ENCODE measurements at regions not wholly inside any gene's neighbourhood (a gene's known extent, or its start where the extent isn't known, plus 50 kb on each side); places are given as distances from the start of the nearest gene placed in this dataset.
"Not testable (repeated sequence)": the region's sequence is repeated elsewhere in the genome, so short reads cannot be mapped to it uniquely, and the experiment has no call there.

- Histone ChIP-seq H3K36me3 (replicated peaks in 1 of 2; ENCODE audit: control extremely low read depth in 1 of 2, control insufficient read depth in 1 of 2, extremely low read depth in 1 of 2, insufficient read depth in 2 of 2, low read length in 1 of 2) (no peaks in the 10 kb centered on the region), H3K27ac (ENCODE audit: low read length in 2 of 2) (no peak overlapping the region), H3K27me3 (replicated peaks in 1 of 4; ENCODE audit: control extremely low read depth in 1 of 4, control insufficient read depth in 3 of 4, insufficient read depth in 4 of 4, low read length in 3 of 4) (no peaks in the 10 kb centered on the region), H3K79me2 (ENCODE audit: control insufficient read depth, insufficient read depth, low read length) (no peaks in the 10 kb centered on the region), H3K4me2 (replicated peaks; ENCODE audit: low read depth, low read length, poor library complexity, severe bottlenecking) (no peak overlapping the region), H3K4me1 (ENCODE audit: control insufficient read depth in 2 of 2, insufficient read depth in 2 of 2, low read length in 2 of 2) (no peaks in the 10 kb centered on the region), H4K20me1 (ENCODE audit: control insufficient read depth, insufficient read depth, low read length, poor library complexity, severe bottlenecking) (no peaks in the 10 kb centered on the region), H3K9ac (ENCODE audit: low read length) (no peak overlapping the region), H3K9me3 (ENCODE audit: control extremely low read depth in 1 of 3, control insufficient read depth in 2 of 3, insufficient read depth in 1 of 3, low read length in 2 of 3) (no peaks in the 10 kb centered on the region), H2AFZ (ENCODE audit: insufficient read depth, low read depth, low read length, poor library complexity, severe bottlenecking) (no peak overlapping the region), H3K4me3 (ENCODE audit: control extremely low read depth in 1 of 5, extremely low read depth in 1 of 5, insufficient read depth in 1 of 5, low read depth in 2 of 5, low read length in 4 of 5) (no peak overlapping the region)
- DNase-seq = no peak
- Mint-ChIP-seq H3K27ac (no peak overlapping the region), H3K27me3 (no peaks in the 10 kb centered on the region), H3K4me1 (no peaks in the 10 kb centered on the region), H3K9me3 (ENCODE audit: insufficient read depth) (no peaks in the 10 kb centered on the region), H3K4me3 (no peak overlapping the region)
- no peak for ATAC-seq (ENCODE audit: low read depth)
- no CpG with 5 or more reads among the region's 1 CpG for WGBS (ENCODE audit: insufficient coverage)
- no peak for TF ChIP-seq EZH2 (IDR thresholded peaks at IDR 0.05; ENCODE audit: borderline replicate concordance, insufficient read depth, low read depth, low read length, poor library complexity, severe bottlenecking)
- TF ChIP-seq CTCF (IDR thresholded peaks at IDR 0.05) = no peak
- intact Hi-C loops (cut with micrococcal nuclease) = no loop called here
- ChIA-PET POLR2A (no interaction called here), CTCF (no interaction called here)
Observed at GRCh38 chr5:165035520-165035919, 1530.1 kb downstream of the MAT2B start.

- ChIA-PET CTCF (no interaction called here), POLR2A (no interaction called here)
- H3K4me3 Mint-ChIP-seq = no peak overlapping the region
- Histone ChIP-seq H3K4me1 (ENCODE audit: control insufficient read depth in 2 of 2, insufficient read depth in 2 of 2, low read length in 2 of 2) (no peaks in the 10 kb centered on the region), H4K20me1 (ENCODE audit: control insufficient read depth, insufficient read depth, low read length, poor library complexity, severe bottlenecking) (no peaks in the 10 kb centered on the region), H3K4me2 (replicated peaks; ENCODE audit: low read depth, low read length, poor library complexity, severe bottlenecking) (no peak overlapping the region), H3K9ac (ENCODE audit: low read length) (no peak overlapping the region), H3K27me3 (replicated peaks in 1 of 4; ENCODE audit: control extremely low read depth in 1 of 4, control insufficient read depth in 3 of 4, insufficient read depth in 4 of 4, low read length in 3 of 4) (no peaks in the 10 kb centered on the region), H3K27ac (ENCODE audit: low read length in 2 of 2) (no peak overlapping the region), H3K79me2 (ENCODE audit: control insufficient read depth, insufficient read depth, low read length) (no peaks in the 10 kb centered on the region), H3K4me3 (ENCODE audit: control extremely low read depth in 1 of 5, extremely low read depth in 1 of 5, insufficient read depth in 1 of 5, low read depth in 2 of 5, low read length in 4 of 5) (no peak overlapping the region), H3K36me3 (replicated peaks in 1 of 2; ENCODE audit: control extremely low read depth in 1 of 2, control insufficient read depth in 1 of 2, extremely low read depth in 1 of 2, insufficient read depth in 2 of 2, low read length in 1 of 2) (no peaks in the 10 kb centered on the region), H2AFZ (ENCODE audit: insufficient read depth, low read depth, low read length, poor library complexity, severe bottlenecking) (no peak overlapping the region), H3K9me3 (ENCODE audit: control extremely low read depth in 1 of 3, control insufficient read depth in 2 of 3, insufficient read depth in 1 of 3, low read length in 2 of 3) (no peaks in the 10 kb centered on the region)
- H3K27me3 Mint-ChIP-seq = no peaks in the 10 kb centered on the region
- intact Hi-C loops (cut with micrococcal nuclease) = no loop called here
- no peak for TF ChIP-seq EZH2 (IDR thresholded peaks at IDR 0.05; ENCODE audit: borderline replicate concordance, insufficient read depth, low read depth, low read length, poor library complexity, severe bottlenecking)
- TF ChIP-seq CTCF (IDR thresholded peaks at IDR 0.05) = no peak
- DNase-seq (no peak), ATAC-seq (ENCODE audit: low read depth) (no peak)
- WGBS (ENCODE audit: insufficient coverage) = no CpG with 5 or more reads among the region's 3 CpGs
- no peak overlapping the region for H3K27ac Mint-ChIP-seq
- no peaks in the 10 kb centered on the region for H3K4me1 Mint-ChIP-seq
- H3K9me3 Mint-ChIP-seq (ENCODE audit: insufficient read depth) = no peaks in the 10 kb centered on the region
Observed at GRCh38 chr5:165039748-165040147, 1534.3 kb downstream of the MAT2B start.

GRCh38 chr5:165045941-165046340 lies 1540.5 kb downstream of the MAT2B start:
- H3K9ac ChIP-seq (ENCODE audit: low read length); H3K4me2 ChIP-seq (replicated peaks; ENCODE audit: low read depth, low read length, poor library complexity, severe bottlenecking); H4K20me1 ChIP-seq (ENCODE audit: control insufficient read depth, insufficient read depth, low read length, poor library complexity, severe bottlenecking); POLR2A ChIA-PET; CTCF ChIA-PET; H2AFZ ChIP-seq (ENCODE audit: insufficient read depth, low read depth, low read length, poor library complexity, severe bottlenecking); H3K27ac ChIP-seq (ENCODE audit: low read length in 2 of 2); DNase-seq; H3K27me3 ChIP-seq (replicated peaks in 1 of 4; ENCODE audit: control extremely low read depth in 1 of 4, control insufficient read depth in 3 of 4, insufficient read depth in 4 of 4, low read length in 3 of 4); H3K4me1 ChIP-seq (ENCODE audit: control insufficient read depth in 2 of 2, insufficient read depth in 2 of 2, low read length in 2 of 2); H3K4me3 Mint-ChIP-seq; H3K4me1 Mint-ChIP-seq; H3K27ac Mint-ChIP-seq; H3K27me3 Mint-ChIP-seq; H3K36me3 ChIP-seq (replicated peaks in 1 of 2; ENCODE audit: control extremely low read depth in 1 of 2, control insufficient read depth in 1 of 2, extremely low read depth in 1 of 2, insufficient read depth in 2 of 2, low read length in 1 of 2); H3K79me2 ChIP-seq (ENCODE audit: control insufficient read depth, insufficient read depth, low read length); H3K9me3 ChIP-seq (ENCODE audit: control extremely low read depth in 1 of 3, control insufficient read depth in 2 of 3, insufficient read depth in 1 of 3, low read length in 2 of 3); H3K4me3 ChIP-seq (ENCODE audit: control extremely low read depth in 1 of 5, extremely low read depth in 1 of 5, insufficient read depth in 1 of 5, low read depth in 2 of 5, low read length in 4 of 5); ATAC-seq (ENCODE audit: low read depth); intact Hi-C loops (cut with micrococcal nuclease); H3K9me3 Mint-ChIP-seq (ENCODE audit: insufficient read depth): not testable (repeated sequence)
- 94% methylated on average over 7 of the region's 7 CpGs for WGBS (ENCODE audit: insufficient coverage)
